HFF-Myc (cell line): ENCODE measurements at regions not wholly inside any gene's neighbourhood (a gene's known extent, or its start where the extent isn't known, plus 50 kb on each side); places are given as distances from the start of the nearest gene placed in this dataset.
"Not testable (repeated sequence)": the region's sequence is repeated elsewhere in the genome, so short reads cannot be mapped to it uniquely, and the experiment has no call there.

Experiments
- DNase-seq: peaks from one replicate; pipeline ENCODE4 v3.0.0-alpha.2; 2011; ENCODE audit warnings: low read depth; ENCODE audit errors: extremely low read depth
- H3K4me3 ChIP-seq: replicated peaks from 2 replicates; pipeline ENCODE4 v1.5.1; 2011; ENCODE audit warnings: low read depth, mild to moderate bottlenecking, control low read depth, low read length
- CTCF ChIP-seq: IDR thresholded peaks from 2 replicates; pipeline ENCODE4 v1.5.1; 2012; ENCODE audit warnings: mild to moderate bottlenecking, low read depth, low read length, control low read depth; ENCODE audit errors: missing control alignments

DNA sequence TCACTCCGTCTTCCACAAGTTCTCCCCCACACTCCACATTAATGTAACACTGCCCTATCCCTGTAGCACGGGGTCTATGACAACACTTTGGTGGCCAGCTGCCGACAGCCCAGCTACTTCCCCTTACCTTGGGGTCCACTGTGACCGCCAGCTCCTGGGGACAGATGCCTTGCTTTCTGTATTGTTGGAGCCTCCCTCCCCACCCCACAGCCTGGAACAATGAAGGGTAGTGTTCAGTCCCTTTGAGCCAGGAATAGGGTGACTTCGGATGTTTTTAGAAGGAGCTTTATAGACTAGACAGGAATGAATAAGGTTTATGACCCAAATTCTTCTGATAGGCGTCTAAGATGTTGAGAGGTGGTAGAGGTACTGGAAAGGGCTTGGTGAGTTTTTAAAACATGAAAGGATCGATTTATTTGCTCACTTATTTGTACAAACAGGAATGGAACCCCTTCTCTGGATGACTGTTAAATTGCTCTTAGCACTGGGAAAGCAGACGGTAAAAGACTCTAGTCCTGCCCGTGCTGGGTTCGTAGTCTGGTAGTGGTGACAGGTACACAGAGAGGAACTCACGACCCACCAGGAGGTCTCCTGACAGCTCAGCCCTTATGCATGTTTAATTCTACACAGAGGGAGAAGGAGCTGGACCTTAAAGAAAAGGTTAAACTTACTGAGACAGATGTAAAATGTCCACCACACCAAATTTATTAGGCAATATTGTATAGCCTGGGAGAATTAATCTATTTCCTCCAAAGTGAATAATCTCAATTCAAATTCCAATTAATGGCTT lies 90.9 kb downstream of the MYCN start:
- no peak for DNase-seq
- H3K4me3 ChIP-seq: no peak overlapping the region
- TF ChIP-seq CTCF: no peak

GRCh38 chr2:16030206-16031057 lies 90.1 kb downstream of the MYCN start:
- no peak for TF ChIP-seq CTCF
- no peak for DNase-seq
- H3K4me3 ChIP-seq: no peak overlapping the region

- DNase-seq: no peak
- H3K4me3 ChIP-seq: no peak overlapping the region
- TF ChIP-seq CTCF: no peak
Measured at GRCh38 chr2:16028644-16029043, 88.3 kb downstream of the MYCN start.

DNA sequence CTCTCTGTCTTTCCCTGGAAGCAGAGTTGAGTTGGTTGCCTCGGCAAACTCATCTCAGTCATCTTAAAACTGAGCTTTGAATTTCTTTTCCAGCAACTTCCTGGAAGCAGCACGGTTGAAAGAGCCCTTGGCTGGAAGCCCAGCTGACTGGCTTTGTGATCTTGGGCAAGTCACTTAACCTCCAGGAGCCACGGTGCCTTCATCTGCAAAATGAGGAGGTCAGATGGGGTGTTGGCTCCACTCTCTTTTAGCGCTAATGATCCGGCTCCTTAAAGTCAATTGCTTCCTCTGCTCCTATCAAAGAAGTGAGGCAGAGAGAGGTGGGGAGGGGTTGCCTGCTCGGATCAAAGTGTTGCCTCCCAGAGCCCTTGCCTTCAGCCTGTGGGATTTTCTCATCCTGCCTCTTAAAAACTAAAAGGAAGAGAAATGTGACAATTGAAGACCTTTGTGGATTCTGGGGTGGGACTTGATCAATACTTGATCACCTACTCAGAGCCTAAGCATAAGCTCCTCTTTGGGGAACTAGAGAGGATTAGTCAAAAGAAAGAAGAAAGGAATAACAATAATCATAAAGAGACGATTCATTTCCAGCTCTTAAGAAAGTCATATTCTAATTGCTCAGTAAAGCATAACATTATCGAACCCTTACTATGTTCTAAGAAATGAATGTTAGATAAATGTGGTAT lies 86.6 kb downstream of the MYCN start:
- no peak for TF ChIP-seq CTCF
- H3K4me3 ChIP-seq: no peak overlapping the region
- DNase-seq: no peak

DNA sequence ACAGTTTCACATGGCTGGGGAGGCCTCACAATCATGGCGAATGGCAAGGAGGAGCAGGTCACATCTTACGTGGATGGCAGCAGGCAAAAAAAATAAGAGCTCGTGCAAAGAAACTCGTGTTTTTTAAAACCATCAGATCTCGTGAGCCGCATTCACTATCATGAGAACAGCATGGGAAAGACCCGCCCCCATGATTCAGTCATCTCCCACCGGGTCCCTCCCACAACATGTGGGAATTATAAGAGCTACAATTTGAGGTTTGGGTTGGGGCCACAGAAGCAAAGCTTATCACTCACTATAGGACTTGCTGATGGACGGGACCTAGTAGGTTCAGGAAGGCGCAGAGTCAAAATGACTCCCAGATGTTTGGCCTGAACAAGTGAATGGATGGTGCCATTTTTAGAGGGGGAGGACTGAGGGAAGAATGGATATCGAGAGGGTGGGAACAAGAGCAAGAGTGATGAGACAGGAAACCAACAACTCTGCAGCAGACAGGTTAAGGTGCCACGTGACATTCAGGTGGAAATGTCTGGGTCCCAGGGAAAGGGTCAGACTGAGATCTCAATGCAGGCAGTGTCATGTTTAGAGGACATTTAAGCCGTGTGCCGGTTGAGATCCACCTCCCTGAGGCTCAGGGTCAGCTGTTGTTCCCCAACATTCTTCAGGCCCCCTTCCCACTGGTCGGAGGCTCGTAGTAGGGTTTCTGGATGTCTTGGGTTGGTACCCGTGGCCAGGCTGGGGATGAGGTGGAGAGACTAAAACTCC lies 85.7 kb downstream of the MYCN start:
- no peak for DNase-seq
- H3K4me3 ChIP-seq: no peak overlapping the region
- TF ChIP-seq CTCF: no peak

DNA sequence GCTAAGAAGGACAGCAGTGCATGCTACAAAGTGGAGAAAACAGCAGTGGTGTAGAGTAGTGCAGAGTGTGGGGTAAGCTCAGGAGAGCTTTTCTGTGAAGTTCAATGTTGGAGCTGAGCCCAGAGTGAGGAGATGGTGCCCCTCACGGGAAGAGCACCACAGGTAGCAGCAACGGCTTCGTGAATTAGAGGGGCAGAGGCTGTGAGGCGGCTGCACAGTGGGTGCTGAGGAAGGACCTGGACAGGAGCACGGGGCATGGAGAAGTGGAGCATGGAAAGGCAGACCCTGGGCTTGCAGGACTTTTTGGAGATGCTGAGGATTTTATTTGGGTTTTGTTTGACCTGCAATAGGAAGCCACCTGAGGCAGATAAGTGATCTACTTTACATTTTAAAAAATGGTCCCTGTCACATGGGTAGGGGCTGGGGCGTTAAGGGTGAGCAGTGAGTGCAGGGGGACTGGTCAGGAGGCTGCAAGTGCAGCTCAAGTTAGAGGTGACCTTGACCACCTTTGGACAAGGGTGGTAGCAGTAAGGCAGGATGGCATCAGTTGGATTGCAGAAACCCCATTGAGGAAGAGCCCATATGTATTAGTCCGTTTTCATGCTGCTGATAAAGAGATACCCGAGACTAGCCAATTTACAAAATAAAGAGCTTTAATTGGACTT lies 85.0 kb downstream of the MYCN start:
- H3K4me3 ChIP-seq: no peak overlapping the region
- DNase-seq: no peak
- TF ChIP-seq CTCF: no peak

DNA sequence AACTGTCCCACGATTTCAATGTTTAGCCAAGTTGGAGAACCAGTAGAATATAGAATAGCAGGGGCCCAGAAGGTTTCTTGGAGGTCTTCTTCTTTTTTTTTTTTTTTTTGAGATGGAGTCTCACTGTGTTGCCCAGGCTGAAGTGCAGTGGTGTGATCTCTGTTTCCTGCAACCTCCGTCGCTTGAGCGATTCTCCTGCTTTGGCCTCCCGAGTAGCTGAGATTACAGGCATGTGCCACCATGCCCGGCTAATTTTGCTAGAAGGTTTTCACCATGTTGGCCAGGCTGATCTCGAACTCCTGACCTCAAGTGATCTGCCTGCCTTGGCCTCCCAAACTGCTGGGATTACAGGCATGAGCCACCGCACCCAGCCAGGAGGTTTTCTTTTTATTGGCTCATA lies 84.3 kb downstream of the MYCN start:
- not testable (repeated sequence) for DNase-seq, H3K4me3 ChIP-seq
